NCI-H226 (cell line): ENCODE measurements at regions not wholly inside any gene's neighbourhood (a gene's known extent, or its start where the extent isn't known, plus 50 kb on each side); places are given as distances from the start of the nearest gene placed in this dataset.
"Not testable (repeated sequence)": the region's sequence is repeated elsewhere in the genome, so short reads cannot be mapped to it uniquely, and the experiment has no call there.

Experiments
- DNase-seq: peaks from one replicate; pipeline ENCODE4 v3.0.0-alpha.2; 2015

- DNase-seq = no peak
These were observed 571.6 kb upstream of the GJE1 start for GRCh38 chr6:141561154-141561553.

- DNase-seq = peak; percentile 70
These were observed 580.3 kb upstream of the GJE1 start for GRCh38 chr6:141552463-141552862.

- no peak for DNase-seq
These were observed 580.7 kb upstream of the GJE1 start for GRCh38 chr6:141552031-141552430.

GRCh38 chr6:141551318-141551717 lies 581.4 kb upstream of the GJE1 start:
- DNase-seq = no peak

GRCh38 chr6:141550471-141550870 lies 582.3 kb upstream of the GJE1 start:
- no peak for DNase-seq

GRCh38 chr6:141548966-141549365 lies 583.8 kb upstream of the GJE1 start:
- DNase-seq = no peak

GRCh38 chr6:141541581-141542324 lies 591.0 kb upstream of the GJE1 start:
- DNase-seq = no peak

GRCh38 chr6:141540207-141540606 lies 592.5 kb upstream of the GJE1 start:
- no peak for DNase-seq

- DNase-seq = no peak
These were observed 593.1 kb upstream of the GJE1 start for GRCh38 chr6:141539617-141540016.

- no peak for DNase-seq
These were observed 600.5 kb upstream of the GJE1 start for GRCh38 chr6:141532211-141532610.

GRCh38 chr6:141531040-141531439 lies 601.7 kb upstream of the GJE1 start:
- no peak for DNase-seq

- no peak for DNase-seq
These were observed 604.1 kb upstream of the GJE1 start for GRCh38 chr6:141528596-141528995.

GRCh38 chr6:141526985-141527384 lies 605.7 kb upstream of the GJE1 start:
- DNase-seq = no peak

- DNase-seq = no peak
These were observed 611.3 kb upstream of the GJE1 start for GRCh38 chr6:141521440-141521839.

GRCh38 chr6:141513830-141514229 lies 618.9 kb upstream of the GJE1 start:
- DNase-seq = no peak

- peak; percentile 68 for DNase-seq
These were observed 621.9 kb upstream of the GJE1 start for GRCh38 chr6:141510803-141511202.

GRCh38 chr6:141506062-141506461 lies 626.7 kb upstream of the GJE1 start:
- DNase-seq = not testable (repeated sequence)

GRCh38 chr6:141504318-141504717 lies 628.4 kb upstream of the GJE1 start:
- DNase-seq = not testable (repeated sequence)

- DNase-seq = no peak
These were observed 631.1 kb upstream of the GJE1 start for GRCh38 chr6:141501616-141502015.

GRCh38 chr6:141498977-141499376 lies 633.7 kb upstream of the GJE1 start:
- DNase-seq = no peak

- no peak for DNase-seq
These were observed 640.0 kb upstream of the GJE1 start for GRCh38 chr6:141492521-141493284.

- DNase-seq = no peak
These were observed 641.0 kb upstream of the GJE1 start for GRCh38 chr6:141491684-141492083.

- DNase-seq = no peak
These were observed 641.7 kb upstream of the GJE1 start for GRCh38 chr6:141490982-141491381.

- no peak for DNase-seq
These were observed 644.2 kb upstream of the GJE1 start for GRCh38 chr6:141488488-141488887.
